GM19023 (cell line): ENCODE measurements at regions not wholly inside any gene's neighbourhood (a gene's known extent, or its start where the extent isn't known, plus 50 kb on each side); places are given as distances from the start of the nearest gene placed in this dataset.

ENCODE experiments used
- ATAC-seq: cut with Tn5 transposase; IDR thresholded peaks from one replicate; pipeline ENCODE4 v1.9.1; 2021; ENCODE audit warnings: mild to moderate bottlenecking, moderate library complexity; ENCODE audit not compliant: unreplicated experiment

DNA sequence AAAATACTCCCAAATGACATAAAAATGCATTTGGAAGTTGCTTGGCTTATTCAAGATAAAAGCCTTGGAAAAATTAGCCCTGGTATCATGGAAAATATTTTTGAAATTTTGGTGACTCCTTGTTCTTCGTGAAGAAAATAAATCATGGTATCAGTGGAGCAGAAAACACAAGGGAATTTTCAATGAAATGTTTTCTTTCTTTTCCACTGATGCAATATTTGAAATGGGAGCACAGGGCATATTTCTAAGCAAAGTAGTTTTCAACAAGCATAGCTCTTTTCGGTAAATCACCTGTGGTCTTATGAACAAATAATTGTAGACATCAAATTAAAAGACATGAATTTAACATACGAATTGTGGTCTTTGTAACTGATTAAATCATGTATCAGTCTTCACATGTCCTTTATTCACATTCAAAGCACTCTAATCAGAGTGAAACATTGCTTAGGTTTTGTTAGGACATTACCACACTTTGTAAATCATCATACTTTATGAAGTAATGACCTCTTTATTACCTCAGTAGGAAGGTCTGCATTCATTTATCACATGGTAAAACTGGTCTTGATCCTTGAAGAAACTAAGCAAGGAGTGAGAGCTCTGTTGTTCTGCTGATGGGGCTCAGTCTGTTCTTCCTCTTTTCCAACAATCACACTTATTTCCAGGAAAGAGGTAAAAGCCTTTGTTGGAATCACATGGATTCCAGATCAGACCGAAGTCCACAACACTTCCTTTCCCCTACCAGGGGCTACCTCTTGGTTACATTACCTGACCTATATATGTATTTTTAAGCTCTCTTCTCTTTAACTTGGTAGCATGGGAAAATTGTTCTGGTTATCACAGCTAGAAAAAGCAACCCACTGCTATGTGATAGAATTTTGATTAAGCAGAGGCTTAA is 413.5 kb upstream of the THBS1 start:
- ATAC-seq, result no peak

- ATAC-seq, result no peak
These were observed 408.9 kb upstream of the THBS1 start for GRCh38 chr15:39171944-39172368.

GRCh38 chr15:39172380-39173281 is 408.2 kb upstream of the THBS1 start:
- ATAC-seq, result no peak

GRCh38 chr15:39173426-39173825 is 407.5 kb upstream of the THBS1 start:
- ATAC-seq, result no peak

GRCh38 chr15:39174332-39174731 is 406.5 kb upstream of the THBS1 start:
- ATAC-seq, result no peak

DNA sequence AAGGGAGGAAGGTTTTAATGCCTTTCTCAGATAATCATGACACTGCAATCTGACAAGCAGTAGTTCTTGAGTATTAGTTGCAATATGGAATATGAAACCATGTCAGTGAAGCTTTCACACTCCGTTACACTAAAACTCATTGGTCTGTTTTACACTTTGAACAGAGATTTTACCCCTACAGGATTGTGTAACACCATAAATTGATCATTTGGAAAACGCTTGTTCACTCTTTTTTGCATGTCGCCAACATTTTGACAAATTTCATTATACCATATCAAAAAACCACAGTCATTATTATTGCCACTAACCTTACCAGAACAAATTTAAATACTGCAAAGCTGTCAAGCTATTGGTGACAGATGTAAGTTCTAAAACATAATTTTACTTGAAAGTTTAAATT is 404.8 kb upstream of the THBS1 start:
- no peak for ATAC-seq

DNA sequence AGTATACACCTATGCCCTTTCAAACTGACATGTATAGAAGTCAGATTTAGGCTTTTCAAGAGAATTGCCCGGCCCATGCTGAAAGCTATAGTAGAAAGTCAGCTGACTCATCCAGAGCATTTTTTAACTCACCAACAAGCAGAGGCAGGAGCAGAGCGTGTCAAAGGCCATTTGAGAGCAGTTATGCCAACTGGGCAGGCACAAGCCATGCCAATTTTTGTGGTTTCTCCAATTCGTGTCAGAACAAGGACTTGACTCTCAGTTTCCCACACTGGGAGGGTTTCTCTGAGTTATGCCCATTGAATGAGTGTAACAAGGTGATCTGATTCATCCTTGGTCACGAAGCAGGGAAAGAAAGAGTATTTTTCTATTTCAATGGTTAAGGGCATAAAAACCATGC is 403.3 kb upstream of the THBS1 start:
- ATAC-seq, result no peak

DNA sequence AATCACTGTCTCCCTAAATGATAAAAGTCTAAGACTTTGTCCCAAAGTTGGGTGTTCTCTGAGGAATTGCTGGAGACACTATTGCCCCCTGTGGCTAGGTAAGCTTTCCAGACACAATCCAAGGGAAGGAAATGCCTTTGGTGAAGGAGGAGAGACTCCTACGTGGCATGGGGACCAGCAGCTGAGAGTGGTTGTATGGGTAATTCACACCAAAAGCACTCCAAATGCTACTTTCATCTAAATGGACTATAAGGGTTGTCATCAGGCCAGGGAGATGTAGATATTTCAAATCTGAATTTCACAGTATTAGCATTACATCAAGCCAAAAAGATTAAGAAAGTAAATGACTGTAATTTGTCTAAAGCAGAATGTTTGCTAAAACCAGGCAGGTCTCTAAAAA is 400.8 kb upstream of the THBS1 start:
- no peak for ATAC-seq

GRCh38 chr15:39180483-39180933 is 400.4 kb upstream of the THBS1 start:
- no peak for ATAC-seq

- no peak for ATAC-seq
These were observed 399.7 kb upstream of the THBS1 start for GRCh38 chr15:39181056-39181747.

DNA sequence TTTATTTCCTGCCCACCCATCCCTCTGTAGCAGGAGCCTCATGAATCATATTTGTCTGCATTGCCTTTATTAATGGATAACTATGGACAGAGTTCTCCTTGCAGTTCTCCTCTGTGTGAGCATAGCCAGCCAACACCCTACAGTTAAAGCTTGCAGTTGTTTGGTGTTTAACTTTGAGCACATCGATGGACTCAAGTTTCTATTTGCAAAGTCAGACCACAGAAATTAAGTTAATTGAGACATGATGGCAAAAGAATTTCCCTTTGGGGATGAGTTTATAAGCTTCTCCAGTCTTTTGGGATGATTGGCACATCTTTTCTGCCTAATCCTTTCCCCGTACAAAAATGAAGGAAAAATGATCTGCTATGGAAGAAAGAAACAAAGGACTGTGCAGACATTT is 398.9 kb upstream of the THBS1 start:
- no peak for ATAC-seq

DNA sequence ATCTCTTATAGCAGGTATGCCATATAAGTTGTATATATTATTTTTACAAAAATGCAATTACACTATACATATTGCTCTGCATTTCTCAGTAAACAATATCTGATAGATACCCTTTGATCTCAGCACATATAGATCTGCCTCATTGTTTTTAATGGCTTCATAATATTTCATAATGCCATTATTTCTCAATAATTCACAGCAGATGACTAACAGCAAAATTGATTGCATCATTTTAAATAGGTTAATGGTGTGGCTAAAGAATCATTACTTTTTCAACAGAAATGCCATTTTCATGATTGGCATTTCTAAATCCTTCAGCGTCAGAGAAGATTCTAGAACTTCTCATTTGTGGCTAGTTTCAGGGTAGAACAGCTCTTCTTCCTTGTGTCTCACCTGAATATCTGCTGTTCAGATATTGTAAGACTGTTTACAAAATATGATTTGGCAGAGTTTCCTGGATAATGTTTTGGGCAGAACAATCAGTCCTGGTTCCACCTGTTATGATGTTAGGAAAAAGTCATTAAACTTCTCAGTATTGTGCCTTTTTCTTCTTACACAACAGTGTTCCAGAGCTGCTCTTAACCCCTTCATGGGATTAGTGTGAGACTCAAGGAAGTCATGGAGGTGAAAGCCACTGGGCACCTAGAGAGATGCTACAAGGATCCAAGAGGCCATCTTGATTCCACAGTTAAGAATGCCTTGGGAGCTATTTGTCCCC is 397.6 kb upstream of the THBS1 start:
- ATAC-seq, result no peak

- ATAC-seq, result no peak
These were observed 396.0 kb upstream of the THBS1 start for GRCh38 chr15:39184701-39185390.

DNA sequence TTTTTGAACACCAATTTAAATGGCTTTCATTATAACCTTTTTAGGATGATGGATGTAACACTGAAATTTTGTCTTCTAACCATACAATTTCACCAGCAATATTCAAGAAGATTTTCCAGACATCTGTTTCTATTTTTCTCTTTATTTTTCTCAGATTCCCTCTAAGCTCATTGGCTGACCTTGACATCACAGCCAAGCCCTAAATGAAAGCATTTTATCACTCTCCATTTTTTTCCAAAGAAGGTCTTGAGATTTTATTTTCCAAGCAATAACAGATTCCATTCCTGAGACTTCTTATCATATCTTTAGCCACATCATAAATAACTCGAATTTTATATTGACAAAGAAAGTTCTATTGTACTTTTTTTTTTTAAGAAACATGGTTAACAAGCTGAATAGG is 392.6 kb upstream of the THBS1 start:
- ATAC-seq, result no peak

GRCh38 chr15:39188930-39189329 is 391.9 kb upstream of the THBS1 start:
- ATAC-seq, result no peak

DNA sequence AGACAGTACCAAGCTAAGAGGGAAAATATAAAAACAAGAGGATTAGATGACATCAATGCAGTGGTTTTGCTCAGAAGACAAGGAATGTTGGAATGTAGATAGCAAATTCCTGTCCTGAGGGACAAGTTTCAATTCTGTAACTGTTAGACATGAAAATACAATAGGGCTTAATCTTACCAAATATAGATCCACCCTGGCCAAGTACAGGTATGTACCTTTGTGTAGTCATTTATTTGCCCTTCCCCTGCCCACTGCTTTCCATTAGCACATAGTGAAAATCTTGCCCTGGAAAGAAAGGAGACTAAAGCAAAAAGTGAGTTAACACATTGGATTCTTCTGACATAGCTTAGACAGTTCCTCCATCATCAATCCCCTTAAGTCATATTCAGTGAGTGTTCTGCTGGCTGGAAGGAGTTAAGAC is 389.0 kb upstream of the THBS1 start:
- no peak for ATAC-seq

GRCh38 chr15:39192351-39192750 is 388.5 kb upstream of the THBS1 start:
- ATAC-seq, result no peak

- ATAC-seq, result no peak
These were observed 387.8 kb upstream of the THBS1 start for GRCh38 chr15:39192979-39193560.

- no peak for ATAC-seq
These were observed 387.3 kb upstream of the THBS1 start for GRCh38 chr15:39193611-39194010.
